A673 (cell line): ENCODE measurements at regions not wholly inside any gene's neighbourhood (a gene's known extent, or its start where the extent isn't known, plus 50 kb on each side); places are given as distances from the start of the nearest gene placed in this dataset.

ENCODE experiments used
- EZH2 ChIP-seq: fragments of 200-600 bp; sonication (generic); IDR thresholded peaks from 2 replicates; pipeline ENCODE4 v1.6.1; 2017; ENCODE audit warnings: borderline replicate concordance, low read depth, mild to moderate bottlenecking, mixed read lengths, antibody characterized with exemption, low read length; ENCODE audit not compliant: poor library complexity, severe bottlenecking
- TF ChIP-seq, protein P1 (sequence below): fragments of 300-800, 200-600 bp; sonication (generic); conservative IDR thresholded peaks from 2 replicates; pipeline ENCODE4 v1.5.1; 2017; ENCODE audit warnings: low read depth, mild to moderate bottlenecking, antibody characterized with exemption, low read length, moderate library complexity, mixed read lengths

DNA sequence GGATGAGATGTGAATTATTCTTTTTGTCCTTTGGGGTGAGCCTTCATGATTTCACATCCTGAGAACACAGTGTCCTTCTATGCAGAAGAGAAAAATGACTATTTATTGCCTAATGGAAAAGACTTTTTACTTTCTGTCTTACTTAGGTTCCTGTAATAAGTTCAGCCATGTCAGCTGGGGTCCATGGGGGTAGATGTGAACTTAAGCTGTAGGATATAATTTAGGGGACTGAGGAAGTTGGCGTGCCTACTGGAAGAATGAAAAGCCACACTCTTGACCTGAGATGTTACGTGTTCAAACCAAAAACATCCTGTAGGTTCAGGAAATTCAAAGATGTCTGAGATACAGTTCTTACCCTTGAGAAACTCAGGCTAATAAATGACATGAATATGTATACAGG, 660.5 kb downstream of the TOX3 start:
- TF ChIP-seq, protein P1, sequence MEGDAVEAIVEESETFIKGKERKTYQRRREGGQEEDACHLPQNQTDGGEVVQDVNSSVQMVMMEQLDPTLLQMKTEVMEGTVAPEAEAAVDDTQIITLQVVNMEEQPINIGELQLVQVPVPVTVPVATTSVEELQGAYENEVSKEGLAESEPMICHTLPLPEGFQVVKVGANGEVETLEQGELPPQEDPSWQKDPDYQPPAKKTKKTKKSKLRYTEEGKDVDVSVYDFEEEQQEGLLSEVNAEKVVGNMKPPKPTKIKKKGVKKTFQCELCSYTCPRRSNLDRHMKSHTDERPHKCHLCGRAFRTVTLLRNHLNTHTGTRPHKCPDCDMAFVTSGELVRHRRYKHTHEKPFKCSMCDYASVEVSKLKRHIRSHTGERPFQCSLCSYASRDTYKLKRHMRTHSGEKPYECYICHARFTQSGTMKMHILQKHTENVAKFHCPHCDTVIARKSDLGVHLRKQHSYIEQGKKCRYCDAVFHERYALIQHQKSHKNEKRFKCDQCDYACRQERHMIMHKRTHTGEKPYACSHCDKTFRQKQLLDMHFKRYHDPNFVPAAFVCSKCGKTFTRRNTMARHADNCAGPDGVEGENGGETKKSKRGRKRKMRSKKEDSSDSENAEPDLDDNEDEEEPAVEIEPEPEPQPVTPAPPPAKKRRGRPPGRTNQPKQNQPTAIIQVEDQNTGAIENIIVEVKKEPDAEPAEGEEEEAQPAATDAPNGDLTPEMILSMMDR: no peak
- no peak for TF ChIP-seq EZH2
